Stimulated activated CD8-positive, alpha-beta memory T cell treated with anti-CD3 and anti-CD28 coated beads, Interleukin-12 subunit alpha, Interleukin-12 subunit beta, amount 100 ng/mL, for 1 hour (primary cell): ENCODE measurements at regions not wholly inside any gene's neighbourhood (a gene's known extent, or its start where the extent isn't known, plus 50 kb on each side); places are given as distances from the start of the nearest gene placed in this dataset.
"Not testable (repeated sequence)": the region's sequence is repeated elsewhere in the genome, so short reads cannot be mapped to it uniquely, and the experiment has no call there.

Source experiments
- DNase-seq: peaks from one replicate; pipeline ENCODE4 v3.0.0-alpha.2; 2020; ENCODE audit warnings: low read depth

DNA sequence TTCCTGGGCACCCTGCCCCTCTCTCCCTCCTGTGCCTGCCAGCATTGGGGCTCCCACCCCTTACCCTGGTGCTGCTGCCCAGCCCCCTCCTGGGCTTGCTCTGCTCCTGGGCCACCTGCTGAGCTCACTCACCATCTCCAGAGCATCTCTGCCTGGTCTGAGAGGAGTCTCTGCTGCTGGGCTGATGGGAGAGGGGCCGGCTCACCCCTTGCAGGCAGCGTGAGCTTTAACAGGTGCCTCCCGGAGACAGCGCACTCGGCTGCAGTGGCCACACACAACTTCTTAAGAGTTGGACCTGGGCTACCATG, 721.7 kb downstream of the MATN1 start:
- DNase-seq, result no peak

DNA sequence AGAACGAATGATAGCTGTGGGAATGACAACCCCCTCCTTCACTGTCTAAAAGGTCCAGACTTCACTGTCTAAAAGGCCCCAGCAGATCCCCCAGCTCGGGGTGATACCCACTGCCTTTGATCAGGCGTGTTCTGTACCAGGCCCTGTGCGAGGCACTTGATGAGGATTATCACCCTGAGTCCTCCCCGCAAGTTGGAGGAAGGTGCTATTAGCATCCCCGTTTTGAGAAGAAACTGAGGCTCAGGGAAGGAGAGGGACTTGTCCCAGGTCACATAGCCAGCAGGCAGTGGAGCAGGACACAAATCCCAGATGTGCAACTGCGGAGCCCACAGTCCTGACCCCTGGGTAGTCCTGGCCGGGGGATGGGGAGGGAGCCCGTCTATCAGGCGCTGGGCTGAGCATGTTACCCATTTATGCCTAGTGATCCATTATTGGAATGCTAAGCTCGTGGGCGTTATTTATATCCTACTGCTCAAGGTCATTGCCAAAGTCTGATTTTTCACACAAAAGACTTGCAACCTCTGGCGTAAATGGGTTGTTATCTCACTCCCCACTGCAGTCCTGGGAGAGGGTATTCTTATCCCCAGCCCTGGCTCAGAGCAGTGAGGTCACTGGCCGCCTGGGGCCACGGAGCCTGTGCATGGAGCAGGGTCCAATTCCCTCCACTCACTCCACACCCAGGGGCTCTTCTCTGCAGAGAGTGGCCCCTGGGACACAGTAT, 722.2 kb downstream of the MATN1 start:
- no peak for DNase-seq

DNA sequence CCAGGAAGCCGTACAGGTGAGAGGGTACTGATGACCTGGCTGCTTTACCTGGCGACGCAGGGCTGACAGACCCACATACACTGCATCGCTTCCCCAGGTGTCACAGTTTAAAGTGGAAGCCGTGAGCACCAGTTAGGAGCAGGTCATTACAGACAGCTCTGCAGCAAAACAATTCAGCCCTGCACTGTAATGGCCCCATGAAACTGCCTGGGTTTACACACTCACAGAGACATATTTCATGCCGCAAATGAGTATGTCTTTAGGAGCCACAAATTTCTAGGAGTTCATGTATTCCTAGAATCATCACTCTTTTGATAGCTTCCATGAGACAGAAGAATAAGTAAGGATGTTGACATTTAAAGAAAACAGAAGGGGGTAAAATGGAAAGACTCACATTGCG, 723.1 kb downstream of the MATN1 start:
- DNase-seq, result no peak

DNA sequence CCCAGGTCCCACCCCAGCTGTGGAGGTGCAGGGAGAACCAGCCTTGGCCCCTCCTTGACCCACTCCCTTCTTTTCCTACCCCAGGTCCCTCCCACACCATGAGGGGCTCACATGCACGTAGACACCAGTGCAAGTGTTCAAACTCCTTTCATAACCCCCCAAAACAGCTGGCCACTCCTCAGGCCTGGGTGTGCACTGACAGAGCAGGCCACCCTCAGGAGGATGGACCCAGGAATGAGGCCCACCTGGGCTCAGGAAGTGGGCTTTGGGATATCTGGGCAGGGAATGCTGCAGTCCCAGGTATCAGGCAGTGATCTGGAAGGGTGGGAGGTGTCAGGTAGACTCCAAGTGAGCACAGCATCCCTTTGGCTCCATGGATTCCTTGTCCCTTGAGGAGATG, 723.8 kb downstream of the MATN1 start:
- DNase-seq, result no peak

DNA sequence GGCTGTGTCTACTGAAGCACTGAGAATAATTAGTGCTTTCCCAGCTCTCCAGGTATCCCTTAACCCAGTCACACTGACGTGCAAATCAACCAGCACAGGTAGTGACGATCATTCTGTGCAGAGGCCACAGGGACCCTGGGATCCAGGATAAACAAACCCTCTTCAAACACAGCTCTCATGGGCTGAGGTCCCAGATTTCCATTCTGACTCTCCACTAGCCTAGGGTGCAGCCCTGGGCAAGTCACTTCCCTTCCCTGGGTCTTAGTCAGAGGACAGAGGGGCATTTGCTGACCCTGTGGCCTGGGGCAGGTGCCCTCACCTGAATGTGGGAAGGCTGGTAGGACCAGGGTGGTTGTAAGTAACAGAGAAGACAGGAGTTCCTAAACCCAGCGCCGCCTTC, 724.7 kb downstream of the MATN1 start:
- DNase-seq, result no peak

DNA sequence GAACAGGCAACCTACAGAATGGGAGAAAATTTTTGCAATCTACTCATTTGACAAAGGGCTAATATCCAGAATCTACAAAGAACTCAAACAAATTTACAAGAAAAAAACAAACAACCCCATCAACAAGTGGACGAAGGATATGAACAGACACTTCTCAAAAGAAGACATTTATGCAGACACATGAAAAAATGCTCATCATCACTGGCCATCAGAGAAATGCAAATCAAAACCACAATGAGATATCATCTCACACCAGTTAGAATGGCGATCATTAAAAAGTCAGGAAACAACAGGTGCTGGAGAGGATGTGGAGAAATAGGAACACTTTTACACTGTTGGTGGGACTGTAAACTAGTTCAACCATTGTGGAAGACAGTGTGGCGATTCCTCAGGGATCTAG, 725.6 kb downstream of the MATN1 start:
- not testable (repeated sequence) for DNase-seq

DNA sequence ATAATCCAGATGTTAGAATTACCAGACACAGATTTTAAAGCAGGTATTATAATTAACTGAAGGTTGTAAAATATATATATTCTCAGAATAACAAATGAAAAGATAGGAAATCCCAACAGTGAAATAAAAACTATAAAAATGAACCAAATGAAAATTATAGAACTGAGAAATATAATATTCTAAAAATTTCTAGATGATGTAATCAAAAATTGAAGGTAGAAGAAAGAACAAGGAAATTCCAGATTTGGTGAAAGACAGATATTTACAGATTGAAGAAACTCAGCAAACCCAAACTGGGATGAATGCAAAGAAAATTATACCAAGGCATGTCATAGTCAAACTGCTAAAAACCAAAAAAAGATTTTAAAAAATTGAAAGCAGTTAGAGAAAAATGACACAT, 729.4 kb downstream of the MATN1 start:
- no peak for DNase-seq

DNA sequence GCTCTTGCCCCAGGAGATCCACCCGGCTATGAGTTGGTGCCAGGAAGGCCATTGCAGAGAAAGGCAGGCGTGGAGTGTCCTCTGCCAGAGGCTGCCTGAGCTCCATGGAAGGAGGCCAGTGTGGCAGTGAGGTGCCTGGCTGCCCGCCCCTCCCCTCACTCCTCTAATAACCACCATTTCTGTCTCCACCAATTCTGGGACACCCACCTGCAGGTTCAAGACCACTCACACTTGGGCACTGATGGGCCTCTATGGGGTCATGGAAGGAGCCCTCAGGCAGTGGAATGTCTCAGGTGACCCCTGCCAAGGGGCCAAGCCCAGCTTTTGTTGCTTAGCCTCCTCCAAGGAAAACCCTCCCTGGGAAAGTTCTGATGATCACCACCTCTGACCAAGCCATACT, 731.6 kb downstream of the MATN1 start:
- no peak for DNase-seq

DNA sequence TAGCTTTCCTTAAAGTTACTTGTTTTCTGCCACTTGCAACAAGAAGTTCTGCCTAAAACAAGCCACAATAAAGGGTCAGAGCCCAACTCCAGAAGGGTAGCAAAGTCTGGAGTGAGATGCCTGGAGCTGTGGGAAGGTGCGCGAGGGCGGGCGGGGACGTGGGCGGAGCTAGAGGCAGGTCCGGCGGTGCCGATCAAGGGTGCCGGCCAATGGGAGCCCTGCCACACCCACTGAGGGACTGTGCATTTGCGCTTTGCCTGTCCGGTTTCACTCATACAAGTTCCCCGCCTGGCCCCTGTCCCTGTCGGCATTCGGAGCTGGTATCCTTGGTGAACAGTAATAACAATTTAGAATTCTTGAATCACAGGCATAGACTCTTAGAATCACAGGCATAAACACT, 732.4 kb downstream of the MATN1 start:
- no peak for DNase-seq

DNA sequence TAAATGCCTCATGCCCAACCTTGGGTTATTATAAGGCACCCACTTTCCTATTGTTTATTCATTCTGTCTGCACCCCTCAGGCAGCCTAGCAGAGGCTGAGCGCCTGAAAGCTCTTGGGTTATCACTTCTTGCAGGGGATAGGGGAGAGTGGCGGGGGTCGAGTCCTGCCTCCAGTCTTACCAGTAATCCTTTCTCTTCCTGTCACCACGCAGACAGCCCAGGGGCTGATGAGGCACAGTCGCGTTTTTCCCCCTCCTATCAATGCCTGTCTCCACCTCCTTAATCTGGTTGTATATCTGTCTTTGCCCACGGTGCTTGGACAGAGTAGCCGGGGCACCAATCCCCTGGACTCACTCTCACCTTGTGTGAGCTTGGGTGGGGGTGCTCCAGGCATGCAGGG, 733.1 kb downstream of the MATN1 start:
- DNase-seq, result no peak

DNA sequence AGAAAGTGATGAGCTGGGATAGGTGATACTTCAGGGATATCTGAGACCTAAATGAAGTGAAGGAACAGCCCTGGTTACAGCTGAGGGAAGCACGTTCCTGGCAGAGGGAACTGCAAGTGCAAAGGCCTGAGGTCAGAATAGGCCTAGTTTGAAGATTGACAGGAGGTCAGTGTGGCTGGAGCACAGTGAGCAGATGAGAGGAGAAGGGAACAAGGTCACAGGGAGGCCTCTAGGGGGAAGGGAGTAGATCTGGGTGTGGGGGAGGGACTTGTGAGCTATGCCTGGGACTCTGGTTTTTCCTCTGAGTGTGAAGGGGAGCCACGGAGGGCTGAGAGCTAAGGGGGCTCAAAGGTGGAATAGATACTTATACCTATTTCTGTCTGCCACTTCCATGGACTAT, 736.4 kb downstream of the MATN1 start:
- DNase-seq, result no peak

DNA sequence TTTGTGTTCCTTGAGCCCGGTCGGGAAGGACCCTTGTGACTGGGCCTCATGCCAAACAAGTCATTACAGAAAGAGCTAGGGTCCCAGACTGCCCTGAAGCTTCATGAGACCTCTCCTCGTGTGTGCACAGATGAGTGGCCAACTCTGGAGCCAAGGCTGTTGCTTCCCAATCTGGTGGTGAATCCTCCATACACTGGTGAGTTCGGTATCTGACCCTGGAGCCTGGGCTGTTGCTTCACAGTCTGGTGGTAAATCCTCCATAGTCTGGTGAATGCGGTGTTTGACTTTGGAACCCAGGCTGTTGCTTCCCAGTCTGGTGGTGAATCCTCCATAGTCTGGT, 737.8 kb downstream of the MATN1 start:
- no peak for DNase-seq

DNA sequence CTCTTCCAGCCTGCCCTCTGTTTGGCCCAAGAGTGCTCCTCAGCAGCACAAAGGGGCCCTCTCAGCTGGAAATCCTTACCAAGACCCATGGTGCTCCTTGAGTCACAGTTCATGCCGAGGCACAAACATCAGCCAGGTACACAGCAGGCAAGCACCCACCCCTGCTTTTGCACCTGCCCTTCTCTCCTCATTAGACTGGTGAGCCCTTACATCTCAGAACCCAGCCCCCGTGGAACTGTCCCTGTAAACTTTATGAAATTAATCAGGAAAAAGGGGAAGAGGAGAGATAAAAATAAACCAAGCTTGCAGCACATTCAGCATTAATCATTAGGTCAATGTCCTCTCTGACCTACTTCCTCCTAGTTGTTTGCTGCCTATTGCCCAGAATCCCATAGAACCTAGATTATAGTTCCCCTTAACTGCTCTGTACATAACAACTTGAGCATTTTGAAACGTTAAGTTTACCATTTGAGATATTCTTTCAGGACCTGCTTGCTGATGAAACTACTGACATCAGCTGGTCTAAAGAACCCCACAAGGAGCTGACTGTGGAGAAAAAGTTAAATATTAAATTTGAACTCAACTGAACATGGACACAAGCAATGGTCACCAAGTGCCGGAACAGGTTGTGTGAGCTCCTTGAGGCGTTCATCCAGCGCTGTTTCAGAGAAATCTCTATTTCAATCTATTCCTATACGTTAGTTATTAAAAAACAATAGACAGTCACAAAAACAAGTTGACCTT, 738.4 kb downstream of the MATN1 start:
- no peak for DNase-seq

DNA sequence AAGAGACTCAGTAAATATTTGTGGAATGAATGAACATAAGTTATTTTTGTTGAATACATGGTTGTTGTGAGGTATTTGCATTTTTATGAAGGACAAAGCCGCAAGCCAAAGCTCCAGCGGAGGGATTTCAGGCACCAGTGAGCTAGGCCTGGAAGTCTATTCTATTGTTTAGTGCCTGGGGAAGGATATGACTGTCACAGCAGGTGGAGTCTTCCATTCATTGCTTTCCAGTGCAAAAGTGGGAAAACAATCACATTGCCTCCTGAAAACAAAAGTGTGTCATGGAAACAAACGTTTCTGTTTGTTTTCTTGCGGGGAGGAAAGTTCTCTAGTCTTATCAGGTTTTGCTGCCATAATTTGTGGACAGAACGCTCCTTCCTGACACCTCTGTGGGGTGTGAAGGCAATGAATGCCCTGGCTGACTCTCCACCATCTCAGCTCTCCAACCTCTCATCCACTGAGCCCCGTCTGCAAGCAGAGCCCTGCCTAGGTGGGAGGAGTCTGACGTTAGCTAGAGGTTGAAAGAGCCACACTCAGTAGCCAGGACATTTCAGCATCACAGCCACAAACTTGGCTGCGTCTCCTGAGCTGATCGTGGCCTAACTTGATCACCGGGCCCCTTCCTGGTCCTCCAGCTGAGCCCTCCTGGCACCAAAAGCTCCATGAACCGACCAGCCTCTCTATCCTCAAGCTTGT, 739.1 kb downstream of the MATN1 start:
- no peak for DNase-seq

DNA sequence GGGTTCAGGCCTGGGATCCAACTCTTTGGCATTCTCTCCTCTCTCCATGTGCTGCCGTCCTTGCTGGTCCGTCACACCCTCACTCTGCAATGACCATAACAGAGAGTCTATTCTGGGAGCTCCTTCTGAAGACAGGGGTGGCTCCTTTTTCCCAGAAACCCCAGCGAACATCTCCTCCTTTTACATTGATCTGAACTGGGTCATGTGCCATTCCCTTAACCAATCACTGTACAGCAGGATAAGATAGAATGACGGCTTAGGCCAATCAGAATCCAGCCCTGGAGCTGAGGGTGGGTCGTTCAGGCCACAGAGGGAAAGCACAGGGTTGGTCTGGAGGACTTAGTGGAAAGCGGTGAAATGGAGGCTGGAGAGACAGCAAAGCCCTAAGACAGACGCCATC, 740.1 kb downstream of the MATN1 start:
- no peak for DNase-seq

DNA sequence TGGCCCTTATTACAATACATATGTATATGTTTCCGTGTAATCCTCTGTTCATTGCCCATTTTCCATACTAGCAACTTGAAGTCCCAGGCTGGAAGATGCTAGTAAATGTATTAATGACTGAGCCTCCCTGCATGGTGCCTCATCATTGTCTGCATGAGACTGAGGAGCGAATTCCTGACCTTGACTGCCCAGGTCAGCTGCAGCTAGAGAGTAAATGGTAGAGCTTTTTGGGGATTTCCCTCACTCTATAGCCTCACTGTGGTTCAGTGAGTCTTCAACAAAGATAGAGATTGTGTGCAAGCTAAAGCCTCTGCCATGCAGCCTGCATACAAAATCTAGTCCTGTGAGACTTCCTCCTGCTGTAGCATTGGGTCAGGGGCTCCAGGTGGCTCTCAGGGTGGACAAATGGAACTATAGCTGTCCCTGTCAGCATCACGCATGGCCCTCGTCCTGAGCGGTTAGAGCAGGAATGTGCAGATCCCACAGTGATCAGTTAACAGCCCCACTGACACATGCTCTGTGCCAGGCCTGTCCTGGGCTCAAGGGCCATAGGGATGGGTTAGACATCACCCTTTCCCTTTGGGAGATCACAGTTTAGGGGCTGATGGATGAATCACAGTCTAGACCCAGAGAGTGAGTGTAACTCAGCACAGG, 741.7 kb downstream of the MATN1 start:
- no peak for DNase-seq

DNA sequence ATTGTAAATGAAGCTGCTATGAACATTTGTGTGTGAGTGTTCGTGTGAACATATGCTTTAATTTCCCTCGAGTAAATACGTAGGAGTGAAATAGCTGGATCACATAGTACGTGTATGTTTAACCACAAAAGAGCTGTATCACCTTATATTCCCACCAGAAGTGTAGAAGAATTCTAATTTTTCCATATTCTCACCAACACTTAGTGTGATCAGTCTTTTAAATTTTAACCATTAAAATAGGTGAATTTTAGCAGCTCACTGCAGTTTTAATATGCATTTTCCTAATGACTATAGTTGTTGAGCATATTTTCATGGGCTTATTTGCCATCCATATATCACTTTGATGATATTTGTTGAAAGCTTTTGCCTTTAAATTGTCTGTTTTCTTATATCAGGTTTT, 741.2 kb downstream of the PTPRU start:
- DNase-seq, result no peak

DNA sequence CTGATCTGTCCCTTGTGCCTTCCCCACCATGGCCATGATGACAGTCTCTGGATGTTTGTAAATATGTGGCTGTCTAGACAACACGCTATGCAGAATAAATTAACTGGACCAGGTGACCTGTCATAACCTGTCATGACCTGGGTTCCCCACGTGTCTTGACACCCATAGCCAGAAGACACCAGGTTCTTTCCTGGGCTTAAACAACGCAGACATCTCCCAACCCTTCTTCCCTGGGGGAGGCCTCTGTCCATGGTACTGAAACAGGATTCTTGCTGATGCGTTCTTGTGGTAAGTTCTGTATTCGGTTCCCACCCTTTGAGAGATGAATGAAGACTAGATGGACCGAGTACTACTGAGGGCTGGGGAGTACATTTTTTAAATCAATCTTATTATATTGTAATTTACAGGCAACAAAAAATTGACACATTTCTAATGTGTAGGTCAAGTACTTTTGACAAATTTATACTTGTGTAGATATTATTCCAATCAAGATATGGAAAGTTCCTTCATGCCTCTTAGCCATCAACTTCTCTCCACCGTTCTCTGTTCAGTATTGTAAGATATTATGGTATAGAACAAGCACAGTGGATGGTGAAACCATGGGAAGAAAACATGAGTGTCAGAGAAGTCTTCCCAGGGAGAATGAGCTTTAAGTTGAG, 738.8 kb downstream of the PTPRU start:
- DNase-seq, result no peak

DNA sequence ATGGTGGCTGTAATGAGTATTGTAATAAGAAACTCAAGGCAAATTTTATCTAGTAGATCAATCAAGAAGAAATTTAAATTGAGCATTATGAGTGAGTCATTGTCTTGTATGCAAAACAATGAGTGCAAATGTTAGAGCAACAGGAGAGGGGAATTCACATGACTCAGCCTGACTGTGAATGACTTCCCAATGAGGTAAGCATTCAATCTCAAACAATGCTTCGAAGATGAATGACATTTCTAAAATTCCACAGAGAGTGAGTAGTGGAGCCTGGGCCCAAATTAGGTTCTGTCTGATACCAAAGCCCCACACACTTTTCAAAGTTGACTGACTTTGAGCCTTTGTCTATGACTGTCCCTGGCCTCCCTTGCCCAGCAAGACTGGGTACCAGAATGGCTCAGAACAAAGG, 738.0 kb downstream of the PTPRU start:
- no peak for DNase-seq

DNA sequence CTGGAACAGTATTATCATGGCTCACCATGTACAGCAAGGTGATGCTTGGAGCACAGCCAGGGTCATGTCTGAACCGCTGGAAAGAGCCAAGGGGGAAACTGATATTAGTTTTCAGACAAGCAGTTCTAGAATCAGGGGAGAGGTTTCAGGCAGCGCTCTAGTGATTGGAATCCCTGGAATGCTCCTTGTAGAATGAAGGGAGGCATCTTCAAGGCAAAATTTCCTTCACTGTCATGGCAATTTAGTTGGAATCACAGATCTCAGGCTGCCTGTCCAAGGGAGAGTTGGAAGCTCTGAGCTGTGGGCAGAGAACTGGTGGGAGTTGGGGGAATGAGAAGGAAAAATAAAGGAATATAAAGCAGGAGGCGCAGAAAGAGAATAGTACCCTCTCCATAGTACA, 737.1 kb downstream of the PTPRU start:
- no peak for DNase-seq

DNA sequence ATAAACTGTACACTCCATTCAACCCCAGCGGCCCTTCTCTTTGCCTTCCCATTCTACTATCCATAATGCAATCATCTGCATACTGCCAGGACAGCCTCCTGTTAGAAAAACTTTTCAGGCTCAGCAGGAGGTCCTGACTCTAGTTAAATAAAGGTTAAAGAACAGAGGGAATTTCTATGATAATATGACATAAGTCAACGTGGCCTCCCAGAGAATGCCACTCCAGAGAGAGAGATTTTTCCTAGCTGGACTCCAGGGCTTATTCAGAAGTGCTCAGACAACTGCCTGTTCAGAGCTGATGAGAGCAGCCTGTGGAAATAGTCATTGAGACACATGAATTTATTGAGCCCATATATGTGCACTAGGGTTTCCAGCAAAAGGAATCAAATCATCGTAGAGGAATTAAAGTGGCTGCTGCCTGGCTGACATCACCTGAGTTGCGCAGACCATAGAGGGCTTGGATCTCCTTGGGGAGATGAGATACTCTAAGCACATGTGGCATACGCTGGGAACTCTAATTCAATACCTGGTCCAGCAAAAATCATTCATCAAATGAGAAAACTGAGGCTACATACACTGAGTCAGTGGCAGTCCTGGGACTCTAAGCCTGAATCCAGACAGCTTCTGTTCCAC, 736.2 kb downstream of the PTPRU start:
- DNase-seq, result no peak

DNA sequence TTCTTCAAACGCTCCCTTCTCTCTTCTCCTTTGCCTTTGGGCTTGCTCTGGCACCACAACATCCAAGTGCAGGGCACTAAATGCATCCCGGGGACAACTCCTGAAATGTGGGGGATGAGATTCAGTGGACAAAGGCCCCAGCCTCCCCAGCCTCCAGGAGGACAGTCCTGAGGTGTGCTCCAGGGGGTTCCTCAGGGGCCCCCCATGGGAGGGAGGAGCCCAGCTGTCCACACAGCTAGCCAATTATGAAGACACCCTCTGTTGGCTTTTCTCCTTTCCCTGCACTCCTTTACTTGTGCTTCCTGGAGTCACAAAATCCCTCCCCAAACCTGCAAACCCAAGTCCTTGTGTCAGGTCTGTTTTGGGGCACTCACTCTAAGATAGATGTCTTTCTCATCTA, 735.4 kb downstream of the PTPRU start:
- no peak for DNase-seq
